Nephron progenitor cell (in vitro differentiated cells): ENCODE measurements at regions not wholly inside any gene's neighbourhood (a gene's known extent, or its start where the extent isn't known, plus 50 kb on each side); places are given as distances from the start of the nearest gene placed in this dataset.

Experiments
- DNase-seq: peaks from one replicate; pipeline ENCODE4 v3.0.0; 2021
- H3K27ac Mint-ChIP-seq: 2 replicates; pipeline ENCODE4 v1.8.0; 2021; ENCODE audit warnings: mild to moderate bottlenecking, moderate library complexity, mixed read lengths
- H3K27me3 Mint-ChIP-seq: 2 replicates; pipeline ENCODE4 v1.8.0; 2021; ENCODE audit warnings: mild to moderate bottlenecking, low read depth, mixed read lengths; ENCODE audit not compliant: poor library complexity
- H3K36me3 Mint-ChIP-seq: 2 replicates; pipeline ENCODE4 v1.8.0; 2021; ENCODE audit warnings: low read depth, mixed read lengths
- H3K4me1 Mint-ChIP-seq: 2 replicates; pipeline ENCODE4 v1.8.0; 2021; ENCODE audit warnings: mixed read lengths
- H3K4me3 Mint-ChIP-seq: 2 replicates; pipeline ENCODE4 v1.8.0; 2021; ENCODE audit warnings: mild to moderate bottlenecking, moderate library complexity, mixed read lengths
- H3K9me3 Mint-ChIP-seq: 2 replicates; pipeline ENCODE4 v1.8.0; 2021; ENCODE audit warnings: mild to moderate bottlenecking, moderate library complexity, mixed read lengths
- CTCF ChIP-seq: fragments of 200-600 bp; sonication (generic); IDR thresholded peaks from 2 replicates; pipeline ENCODE4 v1.5.0; 2021; ENCODE audit warnings: antibody characterized with exemption

DNA sequence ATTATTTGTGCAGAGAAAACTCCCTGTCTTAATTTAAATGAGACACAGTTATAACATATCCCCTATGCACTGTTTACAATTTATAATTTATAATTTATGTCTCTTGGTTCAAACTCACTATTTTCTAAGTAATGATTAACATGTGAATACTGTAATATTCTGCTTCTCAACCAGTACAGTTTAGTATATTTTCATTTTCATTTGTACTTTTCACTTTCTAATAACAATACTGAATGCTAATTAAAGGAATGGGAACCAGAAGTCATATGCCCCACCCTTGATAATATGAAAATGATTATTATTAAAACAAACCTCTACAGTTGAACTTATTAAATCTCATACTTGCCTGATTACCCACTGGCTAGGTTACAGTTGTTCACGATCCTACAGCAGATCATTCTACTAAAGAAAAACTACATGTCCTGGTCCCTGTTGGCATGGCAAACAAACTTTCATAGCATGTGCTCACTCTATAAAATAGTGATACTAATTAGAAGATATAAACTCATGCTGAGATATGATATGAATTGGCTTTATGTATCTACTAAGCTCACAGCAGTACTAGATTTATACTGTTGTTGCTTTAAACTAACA, 66.4 kb downstream of the POU5F2 start:
- Mint-ChIP-seq H3K4me1 (peaks cover 66% of the 10 kb centered on the region), H3K4me3 (no peak overlapping the region), H3K27ac (no peak overlapping the region), H3K27me3 (peaks cover 3% of the 10 kb centered on the region), H3K9me3 (no peaks in the 10 kb centered on the region), H3K36me3 (peaks cover 4% of the 10 kb centered on the region)
- TF ChIP-seq CTCF: no peak
- DNase-seq: no peak

- peaks cover 61% of the 10 kb centered on the region for H3K4me1 Mint-ChIP-seq
These were observed 67.3 kb downstream of the POU5F2 start for GRCh38 chr5:93674138-93674537.

GRCh38 chr5:93673316-93673954, 68.0 kb downstream of the POU5F2 start:
- H3K36me3 Mint-ChIP-seq: peaks cover 6% of the 10 kb centered on the region
- peak overlapping the region; percentile 84 for H3K27ac Mint-ChIP-seq
- peaks cover 3% of the 10 kb centered on the region for H3K27me3 Mint-ChIP-seq
- peaks cover 60% of the 10 kb centered on the region for H3K4me1 Mint-ChIP-seq
- peak overlapping the region; percentile 14 for H3K4me3 Mint-ChIP-seq
- no peak for TF ChIP-seq CTCF
- H3K9me3 Mint-ChIP-seq: no peaks in the 10 kb centered on the region
- DNase-seq: no peak

More at GRCh38 chr5:93674138-93674537, 67.3 kb downstream of the POU5F2 start:
- no peak for TF ChIP-seq CTCF
- no peaks in the 10 kb centered on the region for H3K9me3 Mint-ChIP-seq
- DNase-seq: peak; percentile 6
- peak overlapping the region; percentile 84 for H3K27ac Mint-ChIP-seq
- H3K27me3 Mint-ChIP-seq: peaks cover 3% of the 10 kb centered on the region
- peak overlapping the region; percentile 14 for H3K4me3 Mint-ChIP-seq
- H3K36me3 Mint-ChIP-seq: peaks cover 6% of the 10 kb centered on the region

DNA sequence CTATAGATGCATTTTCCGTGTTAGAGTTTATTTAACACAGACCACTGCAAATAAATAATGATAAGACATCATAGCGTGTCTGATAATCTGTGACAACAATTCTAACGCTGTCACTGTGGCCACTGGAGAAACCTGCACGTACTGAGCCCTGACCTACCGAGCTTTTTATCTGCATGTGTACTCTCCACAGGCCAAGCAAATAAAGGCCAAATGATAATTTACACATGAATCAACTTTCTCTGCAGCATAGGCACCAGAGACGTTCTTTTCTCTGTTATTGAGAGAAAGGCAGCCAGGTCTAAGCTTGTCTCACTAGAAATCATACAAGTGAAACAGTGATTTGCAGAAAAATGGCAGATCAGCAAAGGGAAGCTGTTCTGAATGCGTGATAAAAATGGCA, 75.8 kb downstream of the POU5F2 start:
- TF ChIP-seq CTCF: no peak
- H3K36me3 Mint-ChIP-seq: peaks cover 6% of the 10 kb centered on the region
- no peaks in the 10 kb centered on the region for H3K4me1 Mint-ChIP-seq
- no peak overlapping the region for H3K4me3 Mint-ChIP-seq
- no peak overlapping the region for H3K27ac Mint-ChIP-seq
- no peak for DNase-seq
- H3K27me3 Mint-ChIP-seq: no peaks in the 10 kb centered on the region
- no peaks in the 10 kb centered on the region for H3K9me3 Mint-ChIP-seq

DNA sequence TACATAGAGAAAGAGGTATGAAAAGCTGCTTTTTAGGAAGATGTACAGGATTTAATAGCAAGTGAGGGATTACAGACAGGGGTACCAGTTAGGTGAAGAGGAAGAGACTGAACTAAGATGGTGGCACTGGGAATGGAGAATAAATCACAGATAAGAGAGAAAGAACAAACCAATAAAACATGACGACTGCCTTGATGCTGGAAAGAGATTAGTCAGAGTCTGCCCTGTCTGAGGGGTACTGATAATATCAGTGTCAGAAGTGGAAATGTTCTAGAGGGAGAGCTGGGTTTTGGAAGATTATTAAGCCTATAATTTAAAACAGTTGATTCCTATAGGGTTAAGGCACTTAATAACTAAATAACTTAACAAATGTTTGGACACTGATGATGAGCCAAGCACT, 77.7 kb downstream of the NR2F1 start:
- H3K9me3 Mint-ChIP-seq: no peaks in the 10 kb centered on the region
- H3K36me3 Mint-ChIP-seq: no peaks in the 10 kb centered on the region
- DNase-seq: no peak
- no peak for TF ChIP-seq CTCF
- no peak overlapping the region for H3K4me3 Mint-ChIP-seq
- H3K4me1 Mint-ChIP-seq: peaks cover 6% of the 10 kb centered on the region
- no peak overlapping the region for H3K27ac Mint-ChIP-seq
- peaks cover 6% of the 10 kb centered on the region for H3K27me3 Mint-ChIP-seq

DNA sequence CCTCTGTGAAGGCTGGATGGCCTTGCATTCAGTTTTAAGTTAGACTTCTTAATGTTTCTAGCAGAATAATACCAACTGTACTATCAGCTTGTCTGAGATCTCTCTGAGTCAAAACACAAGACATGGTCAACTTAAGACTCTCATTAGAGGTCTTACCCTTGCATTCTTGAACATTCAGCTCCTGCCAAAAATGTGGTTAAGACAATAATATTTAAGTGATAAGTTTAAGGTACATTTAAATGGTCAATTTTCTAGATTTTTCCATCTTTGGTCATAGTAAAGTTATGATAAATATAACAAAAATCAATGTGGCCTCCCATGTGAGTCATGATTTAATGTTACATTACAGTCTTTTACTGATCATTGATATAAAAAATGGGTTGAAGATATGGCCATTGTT, 75.0 kb downstream of the NR2F1 start:
- TF ChIP-seq CTCF: no peak
- no peak overlapping the region for H3K27ac Mint-ChIP-seq
- H3K9me3 Mint-ChIP-seq: no peaks in the 10 kb centered on the region
- no peaks in the 10 kb centered on the region for H3K36me3 Mint-ChIP-seq
- DNase-seq: no peak
- peaks cover 6% of the 10 kb centered on the region for H3K4me1 Mint-ChIP-seq
- no peak overlapping the region for H3K4me3 Mint-ChIP-seq
- peaks cover 6% of the 10 kb centered on the region for H3K27me3 Mint-ChIP-seq
